Esophagus muscularis mucosa (tissue), 4 donors: ENCODE measurements at regions not wholly inside any gene's neighbourhood (a gene's known extent, or its start where the extent isn't known, plus 50 kb on each side); places are given as distances from the start of the nearest gene placed in this dataset.

Experiments
- DNase-seq: peaks from one replicate; pipeline ENCODE4 v3.0.0-alpha.2; 2017; ENCODE audit errors: extremely low spot score
- H3K27ac ChIP-seq, 4 donors: fragments of 200-600 bp; sonication (generic); replicated peaks in 1 of 4; 1 replicate in 3 of 4; 2 replicates in 1 of 4; pipeline ENCODE4 v1.5.1; 2016 to 2019; ENCODE audit warnings: mild to moderate bottlenecking in 1 of 4
- H3K27me3 ChIP-seq, 4 donors: fragments of 200-600 bp; sonication (generic); one replicate each; pipeline versions ENCODE4 v1.5.1 to v1.6.0; 2016 to 2019
- H3K36me3 ChIP-seq, 4 donors: fragments of 200-600 bp; sonication (generic); one replicate each; pipeline ENCODE4 v1.5.1; 2016 to 2019
- H3K4me1 ChIP-seq, 4 donors: fragments of 200-600 bp; sonication (generic); one replicate each; pipeline ENCODE4 v1.5.1; 2016 to 2019
- H3K4me3 ChIP-seq, 4 donors: fragments of 200-600 bp; sonication (generic); 1 replicate in 2 of 4; 2 replicates in 2 of 4; pipeline ENCODE4 v1.5.1; 2016 to 2019; ENCODE audit warnings: mild to moderate bottlenecking in 4 of 4, moderate library complexity in 1 of 4
- H3K9me3 ChIP-seq, 4 donors: fragments of 200-600 bp; sonication (generic); 1 replicate in 3 of 4; 2 replicates in 1 of 4; pipeline ENCODE4 v1.5.1; 2016 to 2019
- CTCF ChIP-seq, 3 experiments: fragments of 200-600 bp in 2 of 3; fragments of 450-650 bp in 1 of 3; sonication (generic) in 2 of 3; IDR thresholded peaks; one replicate each; pipeline ENCODE4 v1.5.1; 2017 to 2019; ENCODE audit warnings: antibody characterized with exemption in 3 of 3, mild to moderate bottlenecking in 2 of 3, moderate library complexity in 1 of 3
- EP300 ChIP-seq: sonication (generic); formaldehyde crosslinking; IDR thresholded peaks from one replicate; pipeline ENCODE4 v1.6.1; 2017; ENCODE audit warnings: antibody characterized with exemption
- POLR2A ChIP-seq: fragments of 450-650 bp; IDR thresholded peaks from one replicate; pipeline ENCODE4 v1.6.1; 2017; ENCODE audit warnings: antibody characterized with exemption, moderate library complexity, mild to moderate bottlenecking, low read depth
- POLR2AphosphoS5 ChIP-seq, 2 donors: sonication (generic); formaldehyde crosslinking; IDR thresholded peaks; one replicate each; pipeline ENCODE4 v1.6.1; 2017; ENCODE audit warnings: antibody characterized with exemption in 2 of 2
- WGBS: methylation state at CpG from one replicate; pipeline ENCODE4 v1.1.5; 2018; 5-methylcytosine and 5-hydroxymethylcytosine counted together
- intact Hi-C: fragments of 100-400 bp; cut with DNase I; formaldehyde crosslinking; loops from one replicate; pipeline ENCODE4 v1.15.1; 2023

GRCh38 chr10:128230401-128230800 lies 104.2 kb upstream of the MKI67 start:
- intact Hi-C loops, result no loop called here
- no peak overlapping the region for H3K27ac ChIP-seq
- peaks cover 0 to 43% (median 0%) of the 10 kb centered on the region in 4 donors for H3K27me3 ChIP-seq
- no peak overlapping the region for H3K4me3 ChIP-seq
- H3K9me3 ChIP-seq, result peaks cover 0 to 15% (median 13%) of the 10 kb centered on the region in 4 donors
- H3K36me3 ChIP-seq, result no peaks in the 10 kb centered on the region
- DNase-seq, result no peak
- TF ChIP-seq POLR2A (no peak), POLR2AphosphoS5 (IDR thresholded peaks at IDR 0.05) (no peak), CTCF (IDR thresholded peaks at IDR 0.05) (no peak), EP300 (no peak)
- H3K4me1 ChIP-seq, result no peaks in the 10 kb centered on the region

GRCh38 chr10:128233422-128233821 lies 107.2 kb upstream of the MKI67 start:
- no peak overlapping the region for H3K27ac ChIP-seq
- H3K4me1 ChIP-seq, result no peaks in the 10 kb centered on the region
- peaks cover 0 to 15% (median 13%) of the 10 kb centered on the region in 4 donors for H3K9me3 ChIP-seq
- intact Hi-C loops, result no loop called here
- H3K27me3 ChIP-seq, result peaks cover 0 to 59% (median 0%) of the 10 kb centered on the region in 4 donors
- 89% methylated on average over 2 of the region's 2 CpGs for WGBS
- no peak overlapping the region for H3K4me3 ChIP-seq
- no peak for DNase-seq
- no peaks in the 10 kb centered on the region for H3K36me3 ChIP-seq
- no peak for TF ChIP-seq CTCF (IDR thresholded peaks at IDR 0.05)
- no peak for TF ChIP-seq POLR2AphosphoS5 (IDR thresholded peaks at IDR 0.05)
- TF ChIP-seq EP300, result no peak
- no peak for TF ChIP-seq POLR2A

- WGBS, result 79% methylated on average over 5 of the region's 5 CpGs
- H3K27ac ChIP-seq, result no peak overlapping the region
These were observed 111.5 kb upstream of the MKI67 start for GRCh38 chr10:128237710-128238109.

GRCh38 chr10:128241023-128241422 lies 114.8 kb upstream of the MKI67 start:
- no peak for DNase-seq
- H3K4me3 ChIP-seq, result no peak overlapping the region
- H3K9me3 ChIP-seq, result no peaks in the 10 kb centered on the region
- TF ChIP-seq POLR2AphosphoS5 (IDR thresholded peaks at IDR 0.05), result no peak
- no peak for TF ChIP-seq EP300
- TF ChIP-seq CTCF (IDR thresholded peaks at IDR 0.05), result no peak
- TF ChIP-seq POLR2A, result no peak
- peaks cover 0 to 17% (median 0%) of the 10 kb centered on the region in 4 donors for H3K27me3 ChIP-seq
- no peaks in the 10 kb centered on the region for H3K4me1 ChIP-seq
- H3K36me3 ChIP-seq, result no peaks in the 10 kb centered on the region
- H3K27ac ChIP-seq, result no peak overlapping the region
- 85% methylated on average over 7 of the region's 7 CpGs for WGBS
- intact Hi-C loops, result no loop called here

More at GRCh38 chr10:128237710-128238109, 111.5 kb upstream of the MKI67 start:
- no peak for TF ChIP-seq POLR2A
- Histone ChIP-seq H3K36me3 (no peaks in the 10 kb centered on the region), H3K27me3 (peaks cover 0 to 38% (median 0%) of the 10 kb centered on the region in 4 donors), H3K4me1 (no peaks in the 10 kb centered on the region), H3K4me3 (no peak overlapping the region), H3K9me3 (peaks cover 0 to 15% (median 13%) of the 10 kb centered on the region in 4 donors)
- intact Hi-C loops, result no loop called here
- no peak for DNase-seq

- Histone ChIP-seq H3K9me3 (no peaks in the 10 kb centered on the region), H3K4me1 (no peaks in the 10 kb centered on the region), H3K36me3 (no peaks in the 10 kb centered on the region), H3K27ac (no peak overlapping the region), H3K27me3 (peaks cover 0 to 2% (median 0%) of the 10 kb centered on the region in 4 donors), H3K4me3 (no peak overlapping the region)
- no peak for TF ChIP-seq EP300
- TF ChIP-seq POLR2AphosphoS5 (IDR thresholded peaks at IDR 0.05), result no peak
- TF ChIP-seq POLR2A, result no peak
- no peak for TF ChIP-seq CTCF (IDR thresholded peaks at IDR 0.05)
- no peak for DNase-seq
- 88% methylated on average over 6 of the region's 10 CpGs for WGBS
- intact Hi-C loops, result no loop called here
These were observed 116.4 kb upstream of the MKI67 start for GRCh38 chr10:128242641-128243040.
